ENCODE measurements at regions not wholly inside any gene's neighbourhood (a gene's known extent, or its start where the extent isn't known, plus 50 kb on each side); places are given as distances from the start of the nearest gene placed in this dataset.

GRCh38 chr17:14688134-14688533 lies 387.3 kb downstream of the HS3ST3B1 start:
- no peak overlapping the region for H3K4me3 ChIP-seq (ENCODE audit: low read length)
- H2AFZ ChIP-seq (ENCODE audit: low read depth, low read length), result no peak overlapping the region
- no peaks in the 10 kb centered on the region for H3K27me3 ChIP-seq (ENCODE audit: insufficient read depth, low read length)
- H3K4me1 ChIP-seq (ENCODE audit: insufficient read depth, low read length), result peaks cover 6% of the 10 kb centered on the region
- no peaks in the 10 kb centered on the region for H3K36me3 ChIP-seq (ENCODE audit: insufficient read depth, low read length)
- H3K9me3 ChIP-seq (ENCODE audit: low read length), result peaks cover under 1% of the 10 kb centered on the region

- no peaks in the 10 kb centered on the region for H3K27me3 ChIP-seq (ENCODE audit: insufficient read depth, low read length)
- H3K9me3 ChIP-seq (ENCODE audit: low read length), result peaks cover 3% of the 10 kb centered on the region
- H3K36me3 ChIP-seq (ENCODE audit: insufficient read depth, low read length), result no peaks in the 10 kb centered on the region
- H3K4me1 ChIP-seq (ENCODE audit: insufficient read depth, low read length), result peaks cover 2% of the 10 kb centered on the region
- H2AFZ ChIP-seq (ENCODE audit: low read depth, low read length), result no peak overlapping the region
- H3K4me3 ChIP-seq (ENCODE audit: low read length), result no peak overlapping the region
These were observed 371.9 kb downstream of the HS3ST3B1 start for GRCh38 chr17:14672830-14673229.

GRCh38 chr17:14670861-14671260 lies 370.0 kb downstream of the HS3ST3B1 start:
- H3K36me3 ChIP-seq (ENCODE audit: insufficient read depth, low read length), result no peaks in the 10 kb centered on the region
- H3K4me1 ChIP-seq (ENCODE audit: insufficient read depth, low read length), result peaks cover 10% of the 10 kb centered on the region
- no peaks in the 10 kb centered on the region for H3K27me3 ChIP-seq (ENCODE audit: insufficient read depth, low read length)
- no peaks in the 10 kb centered on the region for H3K9me3 ChIP-seq (ENCODE audit: low read length)
- no peak overlapping the region for H3K4me3 ChIP-seq (ENCODE audit: low read length)
- no peak overlapping the region for H2AFZ ChIP-seq (ENCODE audit: low read depth, low read length)

GRCh38 chr17:14664511-14664910 lies 363.6 kb downstream of the HS3ST3B1 start:
- no peak overlapping the region for H3K4me3 ChIP-seq (ENCODE audit: low read length)
- H3K9me3 ChIP-seq (ENCODE audit: low read length), result no peaks in the 10 kb centered on the region
- no peaks in the 10 kb centered on the region for H3K36me3 ChIP-seq (ENCODE audit: insufficient read depth, low read length)
- H3K27me3 ChIP-seq (ENCODE audit: insufficient read depth, low read length), result no peaks in the 10 kb centered on the region
- H2AFZ ChIP-seq (ENCODE audit: low read depth, low read length), result no peak overlapping the region
- H3K4me1 ChIP-seq (ENCODE audit: insufficient read depth, low read length), result peaks cover 8% of the 10 kb centered on the region

- Histone ChIP-seq H3K36me3 (ENCODE audit: insufficient read depth, low read length) (no peaks in the 10 kb centered on the region), H3K9me3 (ENCODE audit: low read length) (no peaks in the 10 kb centered on the region), H3K4me1 (ENCODE audit: insufficient read depth, low read length) (no peaks in the 10 kb centered on the region), H2AFZ (ENCODE audit: low read depth, low read length) (no peak overlapping the region), H3K4me3 (ENCODE audit: low read length) (no peak overlapping the region), H3K27me3 (ENCODE audit: insufficient read depth, low read length) (no peaks in the 10 kb centered on the region)
These were observed 340.2 kb downstream of the HS3ST3B1 start for GRCh38 chr17:14641117-14641516.

- Histone ChIP-seq H3K9me3 (ENCODE audit: low read length) (no peaks in the 10 kb centered on the region), H2AFZ (ENCODE audit: low read depth, low read length) (no peak overlapping the region), H3K36me3 (ENCODE audit: insufficient read depth, low read length) (no peaks in the 10 kb centered on the region), H3K27me3 (ENCODE audit: insufficient read depth, low read length) (no peaks in the 10 kb centered on the region), H3K4me1 (ENCODE audit: insufficient read depth, low read length) (no peaks in the 10 kb centered on the region), H3K4me3 (ENCODE audit: low read length) (no peak overlapping the region)
These were observed 336.4 kb downstream of the HS3ST3B1 start for GRCh38 chr17:14637260-14637659.

GRCh38 chr17:14630621-14631020 lies 329.7 kb downstream of the HS3ST3B1 start:
- no peak overlapping the region for H2AFZ ChIP-seq (ENCODE audit: low read depth, low read length)
- H3K4me3 ChIP-seq (ENCODE audit: low read length), result no peak overlapping the region
- H3K9me3 ChIP-seq (ENCODE audit: low read length), result no peaks in the 10 kb centered on the region
- H3K36me3 ChIP-seq (ENCODE audit: insufficient read depth, low read length), result no peaks in the 10 kb centered on the region
- no peaks in the 10 kb centered on the region for H3K27me3 ChIP-seq (ENCODE audit: insufficient read depth, low read length)
- no peaks in the 10 kb centered on the region for H3K4me1 ChIP-seq (ENCODE audit: insufficient read depth, low read length)

- no peaks in the 10 kb centered on the region for H3K4me1 ChIP-seq (ENCODE audit: insufficient read depth, low read length)
- no peak overlapping the region for H3K4me3 ChIP-seq (ENCODE audit: low read length)
- H3K36me3 ChIP-seq (ENCODE audit: insufficient read depth, low read length), result no peaks in the 10 kb centered on the region
- H3K9me3 ChIP-seq (ENCODE audit: low read length), result no peaks in the 10 kb centered on the region
- H2AFZ ChIP-seq (ENCODE audit: low read depth, low read length), result no peak overlapping the region
- H3K27me3 ChIP-seq (ENCODE audit: insufficient read depth, low read length), result no peaks in the 10 kb centered on the region
These were observed 329.2 kb downstream of the HS3ST3B1 start for GRCh38 chr17:14630046-14630445.

GRCh38 chr17:14622615-14623101 lies 321.8 kb downstream of the HS3ST3B1 start:
- H3K27me3 ChIP-seq (ENCODE audit: insufficient read depth, low read length), result no peaks in the 10 kb centered on the region
- H2AFZ ChIP-seq (ENCODE audit: low read depth, low read length), result no peak overlapping the region
- no peaks in the 10 kb centered on the region for H3K36me3 ChIP-seq (ENCODE audit: insufficient read depth, low read length)
- no peaks in the 10 kb centered on the region for H3K9me3 ChIP-seq (ENCODE audit: low read length)
- no peaks in the 10 kb centered on the region for H3K4me1 ChIP-seq (ENCODE audit: insufficient read depth, low read length)
- H3K4me3 ChIP-seq (ENCODE audit: low read length), result no peak overlapping the region

GRCh38 chr17:14621826-14622614 lies 321.1 kb downstream of the HS3ST3B1 start:
- H3K27me3 ChIP-seq (ENCODE audit: insufficient read depth, low read length), result no peaks in the 10 kb centered on the region
- H3K36me3 ChIP-seq (ENCODE audit: insufficient read depth, low read length), result no peaks in the 10 kb centered on the region
- no peak overlapping the region for H3K4me3 ChIP-seq (ENCODE audit: low read length)
- no peaks in the 10 kb centered on the region for H3K4me1 ChIP-seq (ENCODE audit: insufficient read depth, low read length)
- H3K9me3 ChIP-seq (ENCODE audit: low read length), result no peaks in the 10 kb centered on the region
- no peak overlapping the region for H2AFZ ChIP-seq (ENCODE audit: low read depth, low read length)

GRCh38 chr17:14619821-14620220 lies 318.9 kb downstream of the HS3ST3B1 start:
- Histone ChIP-seq H3K27me3 (ENCODE audit: insufficient read depth, low read length) (no peaks in the 10 kb centered on the region), H3K36me3 (ENCODE audit: insufficient read depth, low read length) (no peaks in the 10 kb centered on the region), H2AFZ (ENCODE audit: low read depth, low read length) (no peak overlapping the region), H3K9me3 (ENCODE audit: low read length) (no peaks in the 10 kb centered on the region), H3K4me3 (ENCODE audit: low read length) (no peak overlapping the region), H3K4me1 (ENCODE audit: insufficient read depth, low read length) (no peaks in the 10 kb centered on the region)

- no peak overlapping the region for H2AFZ ChIP-seq (ENCODE audit: low read depth, low read length)
- no peak overlapping the region for H3K4me3 ChIP-seq (ENCODE audit: low read length)
- H3K4me1 ChIP-seq (ENCODE audit: insufficient read depth, low read length), result no peaks in the 10 kb centered on the region
- no peaks in the 10 kb centered on the region for H3K27me3 ChIP-seq (ENCODE audit: insufficient read depth, low read length)
- H3K9me3 ChIP-seq (ENCODE audit: low read length), result no peaks in the 10 kb centered on the region
- H3K36me3 ChIP-seq (ENCODE audit: insufficient read depth, low read length), result no peaks in the 10 kb centered on the region
These were observed 315.6 kb downstream of the HS3ST3B1 start for GRCh38 chr17:14616528-14616927.

- H3K9me3 ChIP-seq (ENCODE audit: low read length), result no peaks in the 10 kb centered on the region
- no peak overlapping the region for H2AFZ ChIP-seq (ENCODE audit: low read depth, low read length)
- no peak overlapping the region for H3K4me3 ChIP-seq (ENCODE audit: low read length)
- H3K27me3 ChIP-seq (ENCODE audit: insufficient read depth, low read length), result no peaks in the 10 kb centered on the region
- no peaks in the 10 kb centered on the region for H3K36me3 ChIP-seq (ENCODE audit: insufficient read depth, low read length)
- no peaks in the 10 kb centered on the region for H3K4me1 ChIP-seq (ENCODE audit: insufficient read depth, low read length)
These were observed 304.4 kb downstream of the HS3ST3B1 start for GRCh38 chr17:14605267-14605599.
